Fibroblast of pulmonary artery (primary cell): ENCODE measurements at regions not wholly inside any gene's neighbourhood (a gene's known extent, or its start where the extent isn't known, plus 50 kb on each side); places are given as distances from the start of the nearest gene placed in this dataset.

Experiments used
- DNase-seq: peaks from one replicate; pipeline ENCODE4 v3.0.0-alpha.2; 2010; ENCODE audit warnings: low read depth
- H3K4me3 ChIP-seq: replicated peaks from 2 replicates; pipeline ENCODE4 v1.5.1; 2011; ENCODE audit warnings: low read depth, mild to moderate bottlenecking, control low read depth, low read length, moderate library complexity
- TF ChIP-seq, protein P1 (sequence below): IDR thresholded peaks from 2 replicates; pipeline ENCODE4 v1.5.1; 2011; ENCODE audit warnings: mild to moderate bottlenecking, control low read depth, low read length, inconsistent platforms; ENCODE audit errors: missing control alignments

DNA sequence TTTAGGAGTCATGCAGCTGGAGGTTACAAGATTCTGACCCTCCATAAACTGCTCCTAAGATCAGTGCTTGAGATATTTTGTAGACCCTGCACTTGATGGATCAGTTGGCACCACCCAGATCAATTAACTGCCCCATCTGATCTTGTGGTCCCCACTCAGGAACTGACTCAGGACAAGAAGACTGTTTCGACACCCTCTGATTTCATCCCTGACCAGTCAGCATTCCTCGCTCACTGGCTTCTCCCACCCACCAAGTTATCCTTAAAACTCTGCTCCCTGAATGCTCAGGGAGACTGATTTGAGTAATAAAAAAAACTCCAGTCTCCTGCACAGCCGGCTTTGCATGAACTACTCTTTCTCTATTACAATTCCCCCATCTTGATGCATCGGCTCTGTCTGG lies 360.2 kb downstream of the GALC start:
- no peak overlapping the region for H3K4me3 ChIP-seq
- TF ChIP-seq, protein P1, sequence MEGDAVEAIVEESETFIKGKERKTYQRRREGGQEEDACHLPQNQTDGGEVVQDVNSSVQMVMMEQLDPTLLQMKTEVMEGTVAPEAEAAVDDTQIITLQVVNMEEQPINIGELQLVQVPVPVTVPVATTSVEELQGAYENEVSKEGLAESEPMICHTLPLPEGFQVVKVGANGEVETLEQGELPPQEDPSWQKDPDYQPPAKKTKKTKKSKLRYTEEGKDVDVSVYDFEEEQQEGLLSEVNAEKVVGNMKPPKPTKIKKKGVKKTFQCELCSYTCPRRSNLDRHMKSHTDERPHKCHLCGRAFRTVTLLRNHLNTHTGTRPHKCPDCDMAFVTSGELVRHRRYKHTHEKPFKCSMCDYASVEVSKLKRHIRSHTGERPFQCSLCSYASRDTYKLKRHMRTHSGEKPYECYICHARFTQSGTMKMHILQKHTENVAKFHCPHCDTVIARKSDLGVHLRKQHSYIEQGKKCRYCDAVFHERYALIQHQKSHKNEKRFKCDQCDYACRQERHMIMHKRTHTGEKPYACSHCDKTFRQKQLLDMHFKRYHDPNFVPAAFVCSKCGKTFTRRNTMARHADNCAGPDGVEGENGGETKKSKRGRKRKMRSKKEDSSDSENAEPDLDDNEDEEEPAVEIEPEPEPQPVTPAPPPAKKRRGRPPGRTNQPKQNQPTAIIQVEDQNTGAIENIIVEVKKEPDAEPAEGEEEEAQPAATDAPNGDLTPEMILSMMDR, result no peak
- DNase-seq, result no peak

DNA sequence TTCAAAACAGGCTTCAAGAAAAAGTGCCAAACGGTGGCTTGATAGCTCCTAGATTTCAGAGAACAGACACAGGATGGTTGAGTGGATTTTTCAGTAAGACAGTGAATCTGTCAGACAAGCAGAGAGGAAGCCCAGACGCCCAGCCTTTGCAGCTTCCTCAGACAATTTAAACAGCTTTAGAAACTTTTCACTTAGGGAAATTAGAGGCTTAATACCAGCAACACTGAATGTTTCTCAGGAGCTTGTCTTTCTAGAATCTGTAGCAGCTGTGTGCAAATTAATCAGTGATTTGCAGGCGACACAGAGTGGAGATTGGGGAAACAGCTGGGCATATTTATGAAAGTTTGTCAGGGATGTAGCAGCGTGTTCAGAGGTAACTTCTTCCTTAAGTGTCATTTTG lies 362.1 kb downstream of the GALC start:
- no peak overlapping the region for H3K4me3 ChIP-seq
- no peak for DNase-seq
- TF ChIP-seq, protein P1, result no peak

DNA sequence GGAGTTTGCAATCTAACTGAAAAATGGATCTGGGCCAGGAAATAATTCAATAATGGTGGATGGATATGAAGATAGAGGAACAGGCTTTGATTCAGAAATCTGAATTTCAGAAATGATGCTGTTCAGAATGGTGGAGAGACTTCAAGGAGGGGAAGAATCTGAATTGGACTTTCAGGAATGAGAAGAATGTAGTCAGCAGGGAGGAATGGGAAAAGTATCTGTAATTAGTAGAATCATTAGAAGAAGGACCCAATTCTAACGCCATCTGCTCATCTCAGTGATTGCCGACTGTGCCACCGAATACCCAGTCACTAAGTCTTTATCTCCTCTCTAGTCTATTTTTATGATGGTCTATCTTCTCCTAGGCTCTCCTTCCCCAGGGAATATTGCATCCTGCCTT lies 363.2 kb downstream of the GALC start:
- H3K4me3 ChIP-seq, result no peak overlapping the region
- TF ChIP-seq, protein P1, result no peak
- DNase-seq, result no peak

DNA sequence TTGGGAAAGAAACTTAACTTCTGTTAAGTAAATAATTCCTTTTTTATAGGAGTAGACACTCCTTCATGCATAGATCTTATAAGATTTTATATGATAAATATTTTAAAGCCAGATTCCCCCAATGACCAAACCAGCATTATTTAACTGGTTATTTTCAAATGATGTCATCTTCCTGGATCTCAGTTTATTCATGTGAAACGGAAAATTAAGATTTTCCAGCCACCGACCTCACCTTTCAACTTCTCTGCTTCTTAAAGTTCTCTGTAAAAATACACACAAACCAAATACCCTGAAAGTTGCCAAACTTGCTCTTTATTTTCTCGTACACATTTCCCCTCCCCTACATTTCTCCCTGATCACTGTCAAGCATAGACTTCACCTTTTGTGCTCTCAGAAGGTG lies 364.2 kb downstream of the GALC start:
- no peak overlapping the region for H3K4me3 ChIP-seq

DNA sequence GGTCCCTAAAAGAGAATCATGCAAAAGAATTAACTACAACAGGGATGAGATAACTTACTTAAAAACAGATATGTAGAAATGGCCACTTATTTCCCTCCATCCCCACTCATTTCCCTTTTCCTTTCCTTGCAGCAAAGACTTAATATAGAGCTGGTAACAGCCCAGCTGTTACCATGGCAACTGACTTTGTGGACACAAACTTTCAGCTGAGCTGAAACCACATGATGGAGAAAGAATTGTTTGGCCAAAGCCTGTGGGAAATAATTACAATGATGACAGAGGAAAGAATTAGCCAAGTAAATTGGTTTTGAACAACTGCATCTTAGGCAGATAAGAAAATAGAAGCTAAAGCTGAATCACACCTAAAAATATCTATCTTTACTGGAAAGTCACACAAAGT lies 364.9 kb downstream of the GALC start:
- no peak overlapping the region for H3K4me3 ChIP-seq
- TF ChIP-seq, protein P1, result no peak
- DNase-seq, result peak; percentile 36

More for the DNA sequence above, 364.2 kb downstream of the GALC start:
- no peak for DNase-seq
- TF ChIP-seq, protein P1, result no peak

DNA sequence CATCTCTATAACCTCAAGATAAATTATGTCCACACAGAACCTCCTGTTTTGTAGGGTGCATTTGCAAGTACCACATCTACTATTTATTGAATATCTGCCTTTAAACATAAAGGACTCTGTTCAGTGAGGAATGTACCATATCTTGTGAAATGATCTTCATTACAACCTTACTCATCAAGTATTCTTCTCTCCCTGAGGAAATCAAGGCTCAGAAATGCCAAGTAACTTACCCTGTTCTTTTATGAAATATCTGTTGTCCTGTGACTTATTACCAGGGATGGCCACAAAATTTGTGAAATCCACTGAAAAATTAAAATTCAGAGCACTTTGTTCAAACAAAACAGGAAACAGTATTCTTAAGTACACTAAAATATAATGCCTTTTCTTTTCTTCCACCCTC lies 366.7 kb downstream of the GALC start:
- TF ChIP-seq, protein P1, result no peak
- no peak for DNase-seq
- no peak overlapping the region for H3K4me3 ChIP-seq

DNA sequence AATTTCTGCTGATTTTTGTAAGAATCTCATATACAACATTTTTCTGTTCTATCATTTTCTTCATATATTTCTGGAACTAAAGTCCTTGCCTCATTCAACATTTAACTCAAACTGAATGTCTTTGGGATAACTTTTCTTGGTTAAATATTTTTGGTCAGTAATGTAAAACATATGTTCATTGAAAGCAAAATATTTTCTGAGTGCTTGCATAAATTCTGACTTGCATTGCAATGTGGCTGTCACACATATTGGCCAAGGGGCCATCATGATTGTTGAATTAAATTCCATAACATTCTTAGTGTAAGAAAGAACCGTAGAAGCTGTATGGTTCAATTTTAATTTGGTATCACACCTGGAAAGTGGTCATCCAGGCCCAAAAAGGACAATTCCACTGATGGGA lies 369.4 kb downstream of the GALC start:
- DNase-seq, result no peak
- H3K4me3 ChIP-seq, result no peak overlapping the region
- TF ChIP-seq, protein P1, result no peak
